ENCODE measurements at regions not wholly inside any gene's neighbourhood (a gene's known extent, or its start where the extent isn't known, plus 50 kb on each side); places are given as distances from the start of the nearest gene placed in this dataset.

DNA sequence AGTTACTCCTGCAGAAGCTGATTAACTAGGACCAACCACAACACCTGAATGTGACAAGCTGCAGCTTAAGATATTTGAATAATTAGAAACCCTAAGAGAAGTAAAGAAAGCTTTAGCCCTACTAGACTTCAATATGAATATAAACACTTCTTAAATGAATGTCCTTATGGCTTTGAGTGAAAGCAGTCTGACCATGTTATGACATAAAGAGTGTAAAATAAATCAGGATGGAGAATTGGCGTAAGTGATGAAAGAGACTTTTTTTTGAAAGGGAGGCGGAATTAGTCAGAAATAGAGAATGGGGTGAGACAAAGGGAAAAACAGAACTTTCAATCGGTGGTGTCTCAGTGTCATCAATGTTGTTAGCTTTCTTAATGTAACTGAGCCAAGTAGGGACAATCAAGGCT, 117.2 kb upstream of the MAGEB16 start (continued):
- TF ChIP-seq, protein P1, sequence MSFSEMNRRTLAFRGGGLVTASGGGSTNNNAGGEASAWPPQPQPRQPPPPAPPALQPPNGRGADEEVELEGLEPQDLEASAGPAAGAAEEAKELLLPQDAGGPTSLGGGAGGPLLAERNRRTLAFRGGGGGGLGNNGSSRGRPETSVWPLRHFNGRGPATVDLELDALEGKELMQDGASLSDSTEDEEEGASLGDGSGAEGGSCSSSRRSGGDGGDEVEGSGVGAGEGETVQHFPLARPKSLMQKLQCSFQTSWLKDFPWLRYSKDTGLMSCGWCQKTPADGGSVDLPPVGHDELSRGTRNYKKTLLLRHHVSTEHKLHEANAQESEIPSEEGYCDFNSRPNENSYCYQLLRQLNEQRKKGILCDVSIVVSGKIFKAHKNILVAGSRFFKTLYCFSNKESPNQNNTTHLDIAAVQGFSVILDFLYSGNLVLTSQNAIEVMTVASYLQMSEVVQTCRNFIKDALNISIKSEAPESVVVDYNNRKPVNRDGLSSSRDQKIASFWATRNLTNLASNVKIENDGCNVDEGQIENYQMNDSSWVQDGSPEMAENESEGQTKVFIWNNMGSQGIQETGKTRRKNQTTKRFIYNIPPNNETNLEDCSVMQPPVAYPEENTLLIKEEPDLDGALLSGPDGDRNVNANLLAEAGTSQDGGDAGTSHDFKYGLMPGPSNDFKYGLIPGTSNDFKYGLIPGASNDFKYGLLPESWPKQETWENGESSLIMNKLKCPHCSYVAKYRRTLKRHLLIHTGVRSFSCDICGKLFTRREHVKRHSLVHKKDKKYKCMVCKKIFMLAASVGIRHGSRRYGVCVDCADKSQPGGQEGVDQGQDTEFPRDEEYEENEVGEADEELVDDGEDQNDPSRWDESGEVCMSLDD (CRISPR knock-in tag; IDR thresholded peaks at IDR 0.05; ENCODE audit: borderline replicate concordance), result no peak
- TF ChIP-seq, protein P2, sequence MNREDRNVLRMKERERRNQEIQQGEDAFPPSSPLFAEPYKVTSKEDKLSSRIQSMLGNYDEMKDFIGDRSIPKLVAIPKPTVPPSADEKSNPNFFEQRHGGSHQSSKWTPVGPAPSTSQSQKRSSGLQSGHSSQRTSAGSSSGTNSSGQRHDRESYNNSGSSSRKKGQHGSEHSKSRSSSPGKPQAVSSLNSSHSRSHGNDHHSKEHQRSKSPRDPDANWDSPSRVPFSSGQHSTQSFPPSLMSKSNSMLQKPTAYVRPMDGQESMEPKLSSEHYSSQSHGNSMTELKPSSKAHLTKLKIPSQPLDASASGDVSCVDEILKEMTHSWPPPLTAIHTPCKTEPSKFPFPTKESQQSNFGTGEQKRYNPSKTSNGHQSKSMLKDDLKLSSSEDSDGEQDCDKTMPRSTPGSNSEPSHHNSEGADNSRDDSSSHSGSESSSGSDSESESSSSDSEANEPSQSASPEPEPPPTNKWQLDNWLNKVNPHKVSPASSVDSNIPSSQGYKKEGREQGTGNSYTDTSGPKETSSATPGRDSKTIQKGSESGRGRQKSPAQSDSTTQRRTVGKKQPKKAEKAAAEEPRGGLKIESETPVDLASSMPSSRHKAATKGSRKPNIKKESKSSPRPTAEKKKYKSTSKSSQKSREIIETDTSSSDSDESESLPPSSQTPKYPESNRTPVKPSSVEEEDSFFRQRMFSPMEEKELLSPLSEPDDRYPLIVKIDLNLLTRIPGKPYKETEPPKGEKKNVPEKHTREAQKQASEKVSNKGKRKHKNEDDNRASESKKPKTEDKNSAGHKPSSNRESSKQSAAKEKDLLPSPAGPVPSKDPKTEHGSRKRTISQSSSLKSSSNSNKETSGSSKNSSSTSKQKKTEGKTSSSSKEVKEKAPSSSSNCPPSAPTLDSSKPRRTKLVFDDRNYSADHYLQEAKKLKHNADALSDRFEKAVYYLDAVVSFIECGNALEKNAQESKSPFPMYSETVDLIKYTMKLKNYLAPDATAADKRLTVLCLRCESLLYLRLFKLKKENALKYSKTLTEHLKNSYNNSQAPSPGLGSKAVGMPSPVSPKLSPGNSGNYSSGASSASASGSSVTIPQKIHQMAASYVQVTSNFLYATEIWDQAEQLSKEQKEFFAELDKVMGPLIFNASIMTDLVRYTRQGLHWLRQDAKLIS (CRISPR knock-in tag; IDR thresholded peaks at IDR 0.05), result no peak
- TF ChIP-seq, protein P3, sequence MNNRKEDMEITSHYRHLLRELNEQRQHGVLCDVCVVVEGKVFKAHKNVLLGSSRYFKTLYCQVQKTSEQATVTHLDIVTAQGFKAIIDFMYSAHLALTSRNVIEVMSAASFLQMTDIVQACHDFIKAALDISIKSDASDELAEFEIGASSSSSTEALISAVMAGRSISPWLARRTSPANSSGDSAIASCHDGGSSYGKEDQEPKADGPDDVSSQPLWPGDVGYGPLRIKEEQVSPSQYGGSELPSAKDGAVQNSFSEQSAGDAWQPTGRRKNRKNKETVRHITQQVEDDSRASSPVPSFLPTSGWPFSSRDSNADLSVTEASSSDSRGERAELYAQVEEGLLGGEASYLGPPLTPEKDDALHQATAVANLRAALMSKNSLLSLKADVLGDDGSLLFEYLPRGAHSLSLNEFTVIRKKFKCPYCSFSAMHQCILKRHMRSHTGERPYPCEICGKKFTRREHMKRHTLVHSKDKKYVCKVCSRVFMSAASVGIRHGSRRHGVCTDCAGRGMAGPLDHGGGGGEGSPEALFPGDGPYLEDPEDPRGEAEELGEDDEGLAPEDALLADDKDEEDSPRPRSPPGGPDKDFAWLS (CRISPR knock-in tag; IDR thresholded peaks at IDR 0.05; ENCODE audit: borderline replicate concordance), result no peak
- TF ChIP-seq SOX6 (IDR thresholded peaks at IDR 0.05) (no peak), SOX6 (CRISPR knock-in tag; IDR thresholded peaks at IDR 0.05) (no peak), ZNF20 (CRISPR knock-in tag; IDR thresholded peaks at IDR 0.05) (no peak), WIZ (CRISPR knock-in tag; IDR thresholded peaks at IDR 0.05) (no peak), ELF1 (CRISPR knock-in tag; IDR thresholded peaks at IDR 0.05) (no peak), ZFP82 (CRISPR knock-in tag; IDR thresholded peaks at IDR 0.05; ENCODE audit: borderline replicate concordance) (no peak), ZBTB38 (CRISPR knock-in tag; IDR thresholded peaks at IDR 0.05) (no peak)
- TF ChIP-seq, protein P4, sequence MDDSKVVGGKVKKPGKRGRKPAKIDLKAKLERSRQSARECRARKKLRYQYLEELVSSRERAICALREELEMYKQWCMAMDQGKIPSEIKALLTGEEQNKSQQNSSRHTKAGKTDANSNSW (CRISPR knock-in tag; IDR thresholded peaks at IDR 0.05; ENCODE audit: borderline replicate concordance), result no peak
- TF ChIP-seq, protein P5, sequence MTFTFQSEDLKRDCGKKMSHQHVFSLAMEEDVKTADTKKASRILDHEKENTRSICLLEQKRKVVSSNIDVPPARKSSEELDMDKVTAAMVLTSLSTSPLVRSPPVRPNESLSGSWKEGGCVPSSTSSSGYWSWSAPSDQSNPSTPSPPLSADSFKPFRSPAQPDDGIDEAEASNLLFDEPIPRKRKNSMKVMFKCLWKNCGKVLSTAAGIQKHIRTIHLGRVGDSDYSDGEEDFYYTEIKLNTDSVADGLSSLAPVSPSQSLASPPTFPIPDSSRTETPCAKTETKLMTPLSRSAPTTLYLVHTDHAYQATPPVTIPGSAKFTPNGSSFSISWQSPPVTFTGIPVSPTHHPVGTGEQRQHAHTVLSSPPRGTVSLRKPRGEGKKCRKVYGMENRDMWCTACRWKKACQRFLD (CRISPR knock-in tag; IDR thresholded peaks at IDR 0.05; ENCODE audit: borderline replicate concordance), result no peak
- TF ChIP-seq, protein P6, sequence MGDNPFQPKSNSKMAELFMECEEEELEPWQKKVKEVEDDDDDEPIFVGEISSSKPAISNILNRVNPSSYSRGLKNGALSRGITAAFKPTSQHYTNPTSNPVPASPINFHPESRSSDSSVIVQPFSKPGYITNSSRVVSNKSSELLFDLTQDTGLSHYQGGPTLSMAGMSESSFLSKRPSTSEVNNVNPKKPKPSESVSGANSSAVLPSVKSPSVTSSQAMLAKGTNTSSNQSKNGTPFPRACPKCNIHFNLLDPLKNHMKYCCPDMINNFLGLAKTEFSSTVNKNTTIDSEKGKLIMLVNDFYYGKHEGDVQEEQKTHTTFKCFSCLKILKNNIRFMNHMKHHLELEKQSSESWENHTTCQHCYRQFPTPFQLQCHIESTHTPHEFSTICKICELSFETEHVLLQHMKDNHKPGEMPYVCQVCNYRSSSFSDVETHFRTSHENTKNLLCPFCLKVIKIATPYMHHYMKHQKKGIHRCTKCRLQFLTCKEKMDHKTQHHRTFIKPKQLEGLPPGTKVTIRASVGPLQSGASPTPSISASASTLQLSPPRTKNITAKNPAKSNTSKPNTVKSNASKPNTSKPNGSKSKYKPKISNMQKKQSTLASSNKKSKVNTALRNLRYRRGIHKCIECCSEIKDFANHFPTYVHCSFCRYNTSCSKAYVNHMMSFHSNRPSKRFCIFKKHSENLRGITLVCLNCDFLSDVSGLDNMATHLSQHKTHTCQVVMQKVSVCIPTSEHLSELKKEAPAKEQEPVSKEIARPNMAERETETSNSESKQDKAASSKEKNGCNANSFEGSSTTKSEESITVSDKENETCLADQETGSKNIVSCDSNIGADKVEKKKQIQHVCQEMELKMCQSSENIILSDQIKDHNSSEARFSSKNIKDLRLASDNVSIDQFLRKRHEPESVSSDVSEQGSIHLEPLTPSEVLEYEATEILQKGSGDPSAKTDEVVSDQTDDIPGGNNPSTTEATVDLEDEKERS (CRISPR knock-in tag; IDR thresholded peaks at IDR 0.05), result no peak
- TF ChIP-seq, protein P7, sequence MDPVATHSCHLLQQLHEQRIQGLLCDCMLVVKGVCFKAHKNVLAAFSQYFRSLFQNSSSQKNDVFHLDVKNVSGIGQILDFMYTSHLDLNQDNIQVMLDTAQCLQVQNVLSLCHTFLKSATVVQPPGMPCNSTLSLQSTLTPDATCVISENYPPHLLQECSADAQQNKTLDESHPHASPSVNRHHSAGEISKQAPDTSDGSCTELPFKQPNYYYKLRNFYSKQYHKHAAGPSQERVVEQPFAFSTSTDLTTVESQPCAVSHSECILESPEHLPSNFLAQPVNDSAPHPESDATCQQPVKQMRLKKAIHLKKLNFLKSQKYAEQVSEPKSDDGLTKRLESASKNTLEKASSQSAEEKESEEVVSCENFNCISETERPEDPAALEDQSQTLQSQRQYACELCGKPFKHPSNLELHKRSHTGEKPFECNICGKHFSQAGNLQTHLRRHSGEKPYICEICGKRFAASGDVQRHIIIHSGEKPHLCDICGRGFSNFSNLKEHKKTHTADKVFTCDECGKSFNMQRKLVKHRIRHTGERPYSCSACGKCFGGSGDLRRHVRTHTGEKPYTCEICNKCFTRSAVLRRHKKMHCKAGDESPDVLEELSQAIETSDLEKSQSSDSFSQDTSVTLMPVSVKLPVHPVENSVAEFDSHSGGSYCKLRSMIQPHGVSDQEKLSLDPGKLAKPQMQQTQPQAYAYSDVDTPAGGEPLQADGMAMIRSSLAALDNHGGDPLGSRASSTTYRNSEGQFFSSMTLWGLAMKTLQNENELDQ (CRISPR knock-in tag; IDR thresholded peaks at IDR 0.05; ENCODE audit: borderline replicate concordance), result no peak

All from HepG2 (cell line).